ENCODE measurements at regions not wholly inside any gene's neighbourhood (a gene's known extent, or its start where the extent isn't known, plus 50 kb on each side); places are given as distances from the start of the nearest gene placed in this dataset.
"Not testable (repeated sequence)": the region's sequence is repeated elsewhere in the genome, so short reads cannot be mapped to it uniquely, and the experiment has no call there.

DNA sequence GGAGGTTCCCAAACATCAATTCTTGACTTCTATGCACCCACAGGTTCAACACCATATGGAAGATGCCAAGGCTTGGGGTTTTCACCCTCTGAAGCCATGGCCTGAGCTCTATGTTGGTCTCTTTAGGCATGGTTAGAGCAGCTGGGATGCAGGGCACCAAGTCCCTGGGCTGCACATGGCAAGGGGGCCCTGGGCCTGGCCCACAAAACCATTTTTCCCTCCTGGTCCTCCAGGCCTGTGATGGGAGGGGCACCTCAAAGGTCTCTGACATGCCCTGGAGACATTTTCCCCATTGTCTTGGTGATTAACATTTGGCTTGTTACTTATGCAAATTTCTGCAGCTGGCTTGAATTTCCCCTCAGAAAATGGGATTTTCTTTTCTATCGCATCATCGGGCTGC is 480.5 kb upstream of the IRAK1BP1 start:
- not testable (repeated sequence) for TF ChIP-seq TARDBP (IDR thresholded peaks at IDR 0.05); FOXK2 (IDR thresholded peaks at IDR 0.05); SP1 (IDR thresholded peaks at IDR 0.05); FOXM1 (IDR thresholded peaks at IDR 0.05; ENCODE audit: borderline replicate concordance); LEF1 (IDR thresholded peaks at IDR 0.05; ENCODE audit: borderline replicate concordance); FOXA1 (IDR thresholded peaks at IDR 0.05); BHLHE40 (IDR thresholded peaks at IDR 0.05; ENCODE audit: borderline replicate concordance); SUZ12 (IDR thresholded peaks at IDR 0.05); HDGF (IDR thresholded peaks at IDR 0.05; ENCODE audit: borderline replicate concordance); ZNF384 (IDR thresholded peaks at IDR 0.05); ELF4 (IDR thresholded peaks at IDR 0.05)
- TF ChIP-seq, protein P1, sequence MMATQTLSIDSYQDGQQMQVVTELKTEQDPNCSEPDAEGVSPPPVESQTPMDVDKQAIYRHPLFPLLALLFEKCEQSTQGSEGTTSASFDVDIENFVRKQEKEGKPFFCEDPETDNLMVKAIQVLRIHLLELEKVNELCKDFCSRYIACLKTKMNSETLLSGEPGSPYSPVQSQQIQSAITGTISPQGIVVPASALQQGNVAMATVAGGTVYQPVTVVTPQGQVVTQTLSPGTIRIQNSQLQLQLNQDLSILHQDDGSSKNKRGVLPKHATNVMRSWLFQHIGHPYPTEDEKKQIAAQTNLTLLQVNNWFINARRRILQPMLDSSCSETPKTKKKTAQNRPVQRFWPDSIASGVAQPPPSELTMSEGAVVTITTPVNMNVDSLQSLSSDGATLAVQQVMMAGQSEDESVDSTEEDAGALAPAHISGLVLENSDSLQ (IDR thresholded peaks at IDR 0.05) = not testable (repeated sequence)
